Stomach (tissue), 4 donors: ENCODE measurements at regions not wholly inside any gene's neighbourhood (a gene's known extent, or its start where the extent isn't known, plus 50 kb on each side); places are given as distances from the start of the nearest gene placed in this dataset.
"Not testable (repeated sequence)": the region's sequence is repeated elsewhere in the genome, so short reads cannot be mapped to it uniquely, and the experiment has no call there.

Source experiments
- CTCF ChIP-seq, 7 experiments: fragments of 450-650 bp in 4 of 7; fragments of 200-600 bp in 3 of 7; sonication (generic) in 3 of 7; IDR thresholded peaks; one replicate each; pipeline ENCODE4 v1.5.1; 2016 to 2019; ENCODE audit warnings: antibody characterized with exemption in 7 of 7, control low read depth in 2 of 7, mild to moderate bottlenecking in 1 of 7
- EP300 ChIP-seq: sonication (generic); formaldehyde crosslinking; IDR thresholded peaks from one replicate; pipeline ENCODE4 v1.6.1; 2017; ENCODE audit warnings: antibody characterized with exemption
- POLR2A ChIP-seq, 4 donors: fragments of 450-650 bp; IDR thresholded peaks; one replicate each; pipeline ENCODE4 v1.6.1; 2016; ENCODE audit warnings: antibody characterized with exemption in 4 of 4, control low read depth in 2 of 4, mild to moderate bottlenecking in 1 of 4, moderate library complexity in 1 of 4
- POLR2AphosphoS5 ChIP-seq, 3 donors: sonication (generic); formaldehyde crosslinking; IDR thresholded peaks; one replicate each; pipeline ENCODE4 v1.6.1; 2016; ENCODE audit warnings: antibody characterized with exemption in 3 of 3

GRCh38 chr2:91842913-91843312 lies 3028.3 kb upstream of the TEKT4 start:
- TF ChIP-seq EP300; CTCF (IDR thresholded peaks at IDR 0.05); POLR2AphosphoS5 (IDR thresholded peaks at IDR 0.05); POLR2A (IDR thresholded peaks at IDR 0.05): not testable (repeated sequence)
